ENCODE measurements at regions not wholly inside any gene's neighbourhood (a gene's known extent, or its start where the extent isn't known, plus 50 kb on each side); places are given as distances from the start of the nearest gene placed in this dataset.
"Not testable (repeated sequence)": the region's sequence is repeated elsewhere in the genome, so short reads cannot be mapped to it uniquely, and the experiment has no call there.

- DNase-seq (ENCODE audit: low read depth in 3 of 3) = no peak
These were observed 270.8 kb upstream of the SMIM30 start for GRCh38 chr7:113389112-113389646.

GRCh38 chr7:113383638-113384037 is 265.3 kb upstream of the SMIM30 start:
- DNase-seq (ENCODE audit: low read depth in 3 of 3) = no peak

DNA sequence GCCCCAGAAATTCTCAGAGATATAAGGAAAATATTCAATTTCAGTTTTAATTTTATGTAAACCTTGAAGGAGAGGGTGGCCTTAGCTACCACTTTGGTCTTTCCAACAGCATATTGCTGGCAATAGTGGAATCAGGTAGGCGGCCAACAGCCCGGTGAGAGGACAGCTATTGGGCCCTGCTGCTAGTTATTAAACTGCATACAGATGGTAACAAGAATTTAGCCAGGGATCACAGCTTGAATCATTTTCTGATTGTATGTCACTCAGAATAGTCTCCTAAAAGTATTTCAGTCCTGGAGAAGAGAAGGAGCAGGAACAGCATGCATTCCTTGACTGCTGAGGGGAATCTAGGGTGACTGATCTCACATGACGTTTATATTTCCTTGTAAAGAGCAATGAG is 261.4 kb upstream of the SMIM30 start:
- no peak for DNase-seq (ENCODE audit: low read depth in 3 of 3)

DNA sequence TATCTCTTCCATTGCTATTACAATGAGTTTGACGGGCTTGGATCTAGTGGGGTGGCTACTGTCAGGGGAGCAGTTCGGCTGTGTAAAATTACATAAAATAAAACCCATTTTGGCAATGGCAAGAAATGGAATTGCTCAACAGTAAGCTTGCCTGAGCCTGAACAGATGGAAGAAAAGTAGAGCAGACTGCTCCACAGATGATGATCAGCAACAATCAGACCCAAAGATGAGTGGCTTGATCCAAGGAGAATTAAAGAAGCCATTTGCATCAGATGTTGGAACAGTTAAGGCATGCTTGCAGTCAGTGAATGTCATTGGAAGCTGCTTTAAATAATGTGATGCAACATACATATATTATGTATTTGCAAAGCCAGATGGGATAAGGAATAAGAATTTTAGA is 256.6 kb upstream of the SMIM30 start:
- no peak for DNase-seq (ENCODE audit: low read depth in 3 of 3)

- no peak for DNase-seq (ENCODE audit: low read depth in 3 of 3)
These were observed 255.5 kb upstream of the SMIM30 start for GRCh38 chr7:113373863-113374262.

DNA sequence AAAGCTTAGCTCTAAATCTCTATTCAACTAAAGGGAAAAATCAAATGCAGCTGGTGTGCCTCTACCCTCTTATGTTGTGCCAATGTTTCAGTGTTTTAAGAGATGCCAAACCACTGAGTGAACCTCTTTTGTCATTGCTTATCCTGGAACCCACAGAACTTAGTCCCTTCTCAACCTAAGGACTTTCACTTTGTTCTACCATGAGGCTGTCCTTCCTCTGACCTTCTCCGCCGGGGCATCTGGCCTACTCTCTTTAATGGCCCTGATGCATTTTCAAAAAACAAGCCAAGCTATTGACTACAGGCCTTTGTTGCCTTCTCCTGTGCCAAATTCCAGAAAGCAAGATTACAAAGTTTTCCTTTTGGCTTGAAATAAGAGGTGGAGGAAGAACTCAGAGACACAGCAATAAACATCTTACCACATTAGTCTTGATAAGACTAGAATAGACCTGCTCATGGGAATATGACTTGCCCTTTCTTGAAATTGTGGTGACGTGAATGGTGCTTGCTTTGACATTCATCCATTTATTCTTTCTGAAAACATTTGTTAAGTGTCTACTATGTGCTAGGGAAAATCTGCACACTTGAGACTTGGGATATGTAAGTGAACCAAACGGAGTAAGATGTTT is 253.2 kb upstream of the SMIM30 start:
- no peak for DNase-seq (ENCODE audit: low read depth in 3 of 3)

DNA sequence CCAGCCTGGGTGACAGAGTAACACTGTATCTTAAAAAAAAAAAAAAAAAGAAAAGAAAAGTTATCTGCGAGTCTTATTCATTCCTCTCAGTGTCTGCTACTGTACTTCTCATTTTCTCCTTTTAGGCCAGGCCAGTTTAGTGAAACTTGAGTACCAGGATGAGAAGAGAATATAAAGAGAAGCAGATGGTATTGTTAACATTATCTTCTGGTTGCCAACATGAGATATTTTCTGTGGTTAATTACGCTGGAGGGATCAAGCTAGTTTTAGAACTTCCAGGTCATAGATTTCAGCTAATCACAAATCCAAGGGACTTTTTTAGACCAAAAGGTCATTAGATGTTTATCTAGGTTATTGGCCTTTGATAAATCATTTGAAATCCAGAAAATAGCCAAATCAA is 252.6 kb upstream of the SMIM30 start:
- no peak for DNase-seq (ENCODE audit: low read depth in 3 of 3)

DNA sequence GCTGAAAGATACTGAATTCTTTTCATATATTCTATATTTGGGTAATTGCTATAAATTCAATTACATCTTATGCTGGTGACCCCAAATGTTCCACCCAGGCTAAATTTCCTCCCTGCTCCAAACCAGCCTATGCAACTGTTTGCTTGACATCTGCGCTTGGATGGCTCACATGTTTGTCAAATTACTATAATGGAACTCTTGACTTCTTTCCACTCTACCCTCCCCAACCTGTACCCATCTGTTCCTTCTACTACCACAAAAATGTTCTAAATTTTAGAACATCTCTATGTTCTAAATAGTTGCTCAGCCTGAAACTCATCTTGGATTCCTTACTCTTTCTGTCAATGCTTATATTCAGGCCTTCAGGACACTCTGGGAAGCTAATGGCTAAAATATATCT is 249.9 kb upstream of the SMIM30 start:
- DNase-seq (ENCODE audit: low read depth in 3 of 3) = no peak

- no peak for DNase-seq (ENCODE audit: low read depth in 3 of 3)
These were observed 248.8 kb upstream of the SMIM30 start for GRCh38 chr7:113367041-113367586.

DNA sequence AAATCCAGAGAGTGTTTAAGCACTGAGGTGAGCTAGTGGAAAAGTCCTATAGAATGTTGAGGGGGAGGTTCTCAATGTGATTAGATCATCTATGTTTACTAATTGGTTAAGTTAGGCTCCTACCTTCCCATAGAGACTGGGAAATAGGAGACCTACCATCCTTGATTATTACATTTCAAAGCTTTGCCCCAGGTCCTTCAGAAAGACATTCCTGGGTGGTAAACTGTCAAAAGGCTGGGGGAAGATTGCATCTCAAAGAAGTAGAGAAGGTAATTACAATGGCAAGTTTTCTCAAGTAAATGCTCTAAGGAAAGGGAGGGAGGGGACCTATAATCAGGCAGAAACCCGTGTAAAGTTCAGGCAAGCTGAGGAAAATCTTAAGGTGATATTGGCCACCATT is 247.8 kb upstream of the SMIM30 start:
- no peak for DNase-seq (ENCODE audit: low read depth in 3 of 3)

GRCh38 chr7:113349339-113349738 is 231.0 kb upstream of the SMIM30 start:
- no peak for DNase-seq (ENCODE audit: low read depth in 3 of 3)

- no peak for DNase-seq (ENCODE audit: low read depth in 3 of 3)
These were observed 221.3 kb upstream of the SMIM30 start for GRCh38 chr7:113339661-113340060.

GRCh38 chr7:113338071-113338696 is 219.8 kb upstream of the SMIM30 start:
- DNase-seq (ENCODE audit: low read depth in 3 of 3) = no peak

GRCh38 chr7:113336838-113337237 is 218.5 kb upstream of the SMIM30 start:
- not testable (repeated sequence) for DNase-seq (ENCODE audit: low read depth in 3 of 3)

GRCh38 chr7:113331155-113331898 is 213.0 kb upstream of the SMIM30 start:
- DNase-seq (ENCODE audit: low read depth in 3 of 3) = no peak

DNA sequence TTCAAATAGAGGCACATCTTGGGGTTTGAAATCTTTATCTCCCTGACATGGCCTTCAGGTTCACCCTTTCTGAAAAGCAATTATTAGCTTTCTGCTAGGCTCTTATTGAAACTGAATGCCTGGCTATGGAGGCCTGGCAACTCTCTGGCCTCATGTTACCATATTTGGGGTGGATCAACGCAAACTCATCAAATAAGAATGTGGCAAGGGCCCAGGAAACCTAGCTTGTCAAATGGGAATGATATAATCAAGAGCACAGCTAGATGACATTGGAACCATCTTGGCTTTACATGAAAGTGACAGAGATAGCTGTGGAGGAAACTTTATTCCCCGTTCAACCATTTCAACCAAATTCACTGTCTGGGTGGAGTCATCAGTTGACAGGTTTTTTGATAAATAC is 202.8 kb upstream of the SMIM30 start:
- DNase-seq (ENCODE audit: low read depth in 3 of 3) = no peak

DNA sequence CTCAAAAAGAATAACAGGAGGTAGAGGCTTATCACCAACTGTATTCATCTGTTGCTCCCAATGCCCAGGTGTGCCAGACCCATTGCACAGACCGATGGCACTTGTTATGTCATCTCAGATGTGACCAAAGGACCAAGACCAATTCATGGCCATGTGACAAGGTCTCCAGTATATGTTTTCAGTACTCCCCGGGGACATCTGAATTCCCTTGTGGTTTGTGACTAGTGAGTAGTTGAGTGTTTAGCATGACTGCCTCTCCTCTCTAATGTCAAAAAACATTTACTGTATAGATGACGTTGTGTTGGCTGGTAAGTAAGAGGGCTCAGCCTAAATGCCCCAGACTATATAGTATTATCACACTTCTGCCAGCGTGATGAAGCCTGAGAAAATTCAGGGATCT is 202.1 kb upstream of the SMIM30 start:
- no peak for DNase-seq (ENCODE audit: low read depth in 3 of 3)

DNA sequence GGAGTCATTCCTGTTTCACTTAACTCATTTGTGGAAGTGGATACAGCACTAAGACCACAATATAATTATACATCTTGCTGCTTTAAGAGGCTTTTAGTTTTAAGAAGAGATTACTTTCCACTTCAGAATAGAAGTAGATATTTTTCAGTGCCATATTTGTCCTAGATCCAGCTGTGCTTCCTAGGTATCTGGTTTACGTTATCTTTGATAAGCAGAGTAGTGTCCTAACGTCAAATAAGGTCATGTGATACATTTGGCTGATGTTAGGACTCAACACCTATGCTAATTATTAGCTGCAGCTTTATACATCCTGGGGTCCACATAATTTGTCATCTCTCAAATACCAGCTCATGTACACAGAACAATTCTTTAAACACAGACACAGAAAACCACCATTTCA is 196.2 kb upstream of the SMIM30 start:
- no peak for DNase-seq (ENCODE audit: low read depth in 3 of 3)

- no peak for DNase-seq (ENCODE audit: low read depth in 3 of 3)
These were observed 190.0 kb upstream of the SMIM30 start for GRCh38 chr7:113308399-113308798.

GRCh38 chr7:113307147-113307546 is 188.8 kb upstream of the SMIM30 start:
- no peak for DNase-seq (ENCODE audit: low read depth in 3 of 3)

DNA sequence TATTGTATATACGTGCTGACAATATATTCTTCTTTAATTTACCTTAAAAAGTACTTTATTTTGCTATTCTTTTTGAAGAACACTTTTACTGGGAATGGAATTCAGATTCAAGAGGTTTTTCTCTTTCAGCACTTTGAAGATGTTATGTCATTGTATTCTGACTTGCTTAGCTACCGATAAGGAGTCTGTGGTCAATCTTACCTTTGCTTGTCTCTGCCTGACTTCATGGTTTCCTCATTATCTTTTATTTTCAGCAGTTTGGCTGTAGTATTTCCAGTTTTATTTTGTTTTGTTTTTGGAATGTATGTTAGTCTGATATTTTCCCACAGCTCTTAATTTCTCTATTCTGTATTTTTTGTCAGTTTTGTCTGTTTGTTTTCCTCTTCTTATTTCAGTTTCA is 187.9 kb upstream of the SMIM30 start:
- no peak for DNase-seq (ENCODE audit: low read depth in 3 of 3)

DNA sequence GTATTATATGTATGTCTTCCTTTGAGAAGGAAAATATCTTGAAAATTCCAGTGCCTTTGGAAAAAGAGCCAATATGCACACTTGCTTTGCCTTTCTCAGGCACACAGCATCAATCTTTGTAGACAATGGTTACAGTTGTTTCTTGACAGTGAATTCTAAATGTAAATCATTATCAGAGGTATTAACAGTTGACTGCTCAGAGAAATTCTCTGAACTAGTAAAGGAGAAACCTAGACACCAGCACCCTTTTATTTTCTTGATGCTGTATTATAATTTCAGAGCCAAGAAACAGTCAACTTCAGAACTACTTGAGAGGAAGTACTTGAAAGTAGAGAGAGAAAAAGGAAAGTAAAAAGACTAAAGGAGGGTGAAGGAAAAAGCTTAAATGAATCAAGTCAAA is 185.8 kb upstream of the SMIM30 start:
- DNase-seq (ENCODE audit: low read depth in 3 of 3) = no peak

GRCh38 chr7:113303388-113303787 is 185.0 kb upstream of the SMIM30 start:
- DNase-seq (ENCODE audit: low read depth in 3 of 3) = not testable (repeated sequence)
